OCI-LY7 (cell line): ENCODE measurements at regions not wholly inside any gene's neighbourhood (a gene's known extent, or its start where the extent isn't known, plus 50 kb on each side); places are given as distances from the start of the nearest gene placed in this dataset.
"Not testable (repeated sequence)": the region's sequence is repeated elsewhere in the genome, so short reads cannot be mapped to it uniquely, and the experiment has no call there.

Source experiments
- CTCF ChIP-seq: fragments of 200-600 bp; sonication (generic); conservative IDR thresholded peaks from 2 replicates; pipeline ENCODE4 v1.5.1; 2014; ENCODE audit warnings: mild to moderate bottlenecking, antibody characterized with exemption, low read length, moderate library complexity, mixed read lengths
- EZH2phosphoT487 ChIP-seq: fragments of 200-600 bp; sonication (generic); IDR thresholded peaks from 2 replicates; pipeline ENCODE4 v1.6.1; 2018; ENCODE audit warnings: low read depth, borderline replicate concordance, mild to moderate bottlenecking, mixed run types, antibody characterized with exemption, low read length, moderate library complexity, mixed read lengths

DNA sequence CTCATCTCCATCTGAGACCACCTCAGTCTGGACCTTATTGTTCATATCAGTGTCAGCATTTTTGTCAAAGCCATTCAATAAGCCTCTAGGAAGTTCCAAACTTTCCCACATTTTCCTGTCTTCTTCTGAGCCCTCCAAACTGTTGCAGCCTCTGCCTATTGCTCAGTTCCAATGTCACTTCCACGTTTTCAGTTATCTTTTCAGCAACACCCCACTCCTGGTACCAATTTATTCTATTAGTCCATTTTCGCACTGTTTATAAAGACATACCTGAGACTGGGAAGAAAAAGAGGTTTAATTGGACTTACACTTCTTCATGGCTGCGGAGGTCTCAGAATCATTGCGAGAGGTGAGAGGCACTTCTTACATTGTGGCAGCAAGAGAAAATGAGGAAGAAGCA lies 339.3 kb downstream of the TLL1 start:
- TF ChIP-seq CTCF, EZH2phosphoT487: not testable (repeated sequence)
